H1 (cell line): ENCODE measurements at regions not wholly inside any gene's neighbourhood (a gene's known extent, or its start where the extent isn't known, plus 50 kb on each side); places are given as distances from the start of the nearest gene placed in this dataset.

ENCODE experiments used
- ASH2L ChIP-seq: fragments of 200-600, 300-600 bp; sonication (generic); IDR thresholded peaks from one replicate; pipeline ENCODE4 v1.7.1; 2017; ENCODE audit warnings: low read length
- CHD7 ChIP-seq: fragments of 300-600 bp; sonication (generic); IDR thresholded peaks from 2 replicates; pipeline ENCODE4 v1.7.1; 2012; ENCODE audit warnings: low read length, moderate library complexity, mild to moderate bottlenecking, inconsistent platforms; ENCODE audit not compliant: insufficient replicate concordance
- RXRA ChIP-seq: IDR thresholded peaks from 2 replicates; pipeline ENCODE4 v1.6.1; 2011; ENCODE audit warnings: low read depth, mild to moderate bottlenecking, low read length, moderate library complexity; ENCODE audit not compliant: insufficient read depth

DNA sequence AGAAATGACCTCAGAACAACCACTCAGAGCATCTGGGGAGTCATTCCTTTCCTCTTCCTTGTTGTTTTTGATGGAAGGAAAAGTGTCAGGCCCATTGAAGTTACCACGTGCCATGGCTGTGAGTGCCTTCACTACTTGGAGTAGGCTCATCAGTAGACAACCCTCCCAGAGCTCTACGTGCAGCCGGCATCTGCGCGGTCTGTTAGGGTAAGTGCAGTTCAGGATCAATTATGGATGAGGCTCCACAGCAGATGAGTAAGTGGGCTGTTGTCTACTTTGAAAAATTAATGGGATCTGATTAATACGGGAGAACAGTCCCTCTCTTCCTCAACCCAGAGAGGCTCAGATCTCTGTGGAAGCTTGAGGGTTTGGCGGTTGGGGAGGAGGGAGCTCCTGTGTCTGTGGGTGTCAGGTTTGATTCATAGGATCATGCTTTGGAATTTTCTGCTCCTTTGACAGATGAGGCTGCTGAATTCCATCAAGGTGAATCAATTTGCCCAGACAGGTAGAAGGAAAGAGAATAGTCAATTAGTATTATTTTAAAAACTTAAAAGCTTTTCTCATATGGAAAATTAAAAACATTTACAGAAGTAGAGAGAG is 93.8 kb upstream of the TOX2 start (continued):
- TF ChIP-seq CHD7 (no peak), ASH2L (no peak), RXRA (no peak)
